Tibial nerve (tissue), 3 donors: ENCODE measurements at regions not wholly inside any gene's neighbourhood (a gene's known extent, or its start where the extent isn't known, plus 50 kb on each side); places are given as distances from the start of the nearest gene placed in this dataset.

ENCODE experiments used
- CTCF ChIP-seq, 5 experiments: fragments of 200-600 bp in 3 of 5; fragments of 450-650 bp in 2 of 5; sonication (generic) in 3 of 5; IDR thresholded peaks; one replicate each; pipeline ENCODE4 v1.5.1; 2016 to 2019; ENCODE audit warnings: antibody characterized with exemption in 5 of 5, mild to moderate bottlenecking in 3 of 5, moderate library complexity in 2 of 5
- POLR2A ChIP-seq, 2 donors: fragments of 450-650 bp; IDR thresholded peaks; one replicate each; pipeline ENCODE4 v1.6.1; 2017; ENCODE audit warnings: antibody characterized with exemption in 2 of 2, mild to moderate bottlenecking in 2 of 2, moderate library complexity in 2 of 2

GRCh38 chr5:51159164-51159563, 224.1 kb upstream of the ISL1 start:
- TF ChIP-seq CTCF (IDR thresholded peaks at IDR 0.05) (no peak), POLR2A (IDR thresholded peaks at IDR 0.05) (no peak)
